ENCODE measurements at regions not wholly inside any gene's neighbourhood (a gene's known extent, or its start where the extent isn't known, plus 50 kb on each side); places are given as distances from the start of the nearest gene placed in this dataset.
"Not testable (repeated sequence)": the region's sequence is repeated elsewhere in the genome, so short reads cannot be mapped to it uniquely, and the experiment has no call there.

GRCh38 chr13:82458169-82458568 lies 1424.1 kb downstream of the SLITRK1 start:
- DNase-seq, result no peak
- no peaks in the 10 kb centered on the region for H3K36me3 ChIP-seq (replicated peaks; ENCODE audit: control insufficient read depth, insufficient read depth, low read length)
- H3K27me3 ChIP-seq (ENCODE audit: control insufficient read depth, insufficient read depth, low read length), result no peaks in the 10 kb centered on the region
- no peak overlapping the region for H3K4me3 ChIP-seq (ENCODE audit: insufficient read depth, low read depth, low read length)

GRCh38 chr13:82457548-82457947 lies 1424.7 kb downstream of the SLITRK1 start:
- not testable (repeated sequence) for H3K27me3 ChIP-seq (ENCODE audit: control insufficient read depth, insufficient read depth, low read length); H3K36me3 ChIP-seq (replicated peaks; ENCODE audit: control insufficient read depth, insufficient read depth, low read length); H3K4me3 ChIP-seq (ENCODE audit: insufficient read depth, low read depth, low read length); DNase-seq

GRCh38 chr13:82447416-82448077 lies 1434.7 kb downstream of the SLITRK1 start:
- no peak for DNase-seq
- Histone ChIP-seq H3K27me3 (ENCODE audit: control insufficient read depth, insufficient read depth, low read length) (no peaks in the 10 kb centered on the region), H3K36me3 (replicated peaks; ENCODE audit: control insufficient read depth, insufficient read depth, low read length) (no peaks in the 10 kb centered on the region), H3K4me3 (ENCODE audit: insufficient read depth, low read depth, low read length) (no peak overlapping the region)

GRCh38 chr13:82439159-82439904 lies 1442.9 kb downstream of the SLITRK1 start:
- no peaks in the 10 kb centered on the region for H3K27me3 ChIP-seq (ENCODE audit: control insufficient read depth, insufficient read depth, low read length)
- no peaks in the 10 kb centered on the region for H3K36me3 ChIP-seq (replicated peaks; ENCODE audit: control insufficient read depth, insufficient read depth, low read length)
- no peak overlapping the region for H3K4me3 ChIP-seq (ENCODE audit: insufficient read depth, low read depth, low read length)
- no peak for DNase-seq

GRCh38 chr13:82438320-82438719 lies 1444.0 kb downstream of the SLITRK1 start:
- Histone ChIP-seq H3K36me3 (replicated peaks; ENCODE audit: control insufficient read depth, insufficient read depth, low read length) (no peaks in the 10 kb centered on the region), H3K4me3 (ENCODE audit: insufficient read depth, low read depth, low read length) (no peak overlapping the region), H3K27me3 (ENCODE audit: control insufficient read depth, insufficient read depth, low read length) (no peaks in the 10 kb centered on the region)
- DNase-seq, result no peak

GRCh38 chr13:82436099-82436585 lies 1446.1 kb downstream of the SLITRK1 start:
- H3K27me3 ChIP-seq (ENCODE audit: control insufficient read depth, insufficient read depth, low read length), result no peaks in the 10 kb centered on the region
- H3K36me3 ChIP-seq (replicated peaks; ENCODE audit: control insufficient read depth, insufficient read depth, low read length), result no peaks in the 10 kb centered on the region
- no peak overlapping the region for H3K4me3 ChIP-seq (ENCODE audit: insufficient read depth, low read depth, low read length)
- no peak for DNase-seq

GRCh38 chr13:82432949-82433348 lies 1449.3 kb downstream of the SLITRK1 start:
- no peak overlapping the region for H3K4me3 ChIP-seq (ENCODE audit: insufficient read depth, low read depth, low read length)
- DNase-seq, result no peak
- H3K27me3 ChIP-seq (ENCODE audit: control insufficient read depth, insufficient read depth, low read length), result no peaks in the 10 kb centered on the region
- H3K36me3 ChIP-seq (replicated peaks; ENCODE audit: control insufficient read depth, insufficient read depth, low read length), result no peaks in the 10 kb centered on the region

- no peak for DNase-seq
- no peaks in the 10 kb centered on the region for H3K36me3 ChIP-seq (replicated peaks; ENCODE audit: control insufficient read depth, insufficient read depth, low read length)
- no peaks in the 10 kb centered on the region for H3K27me3 ChIP-seq (ENCODE audit: control insufficient read depth, insufficient read depth, low read length)
- no peak overlapping the region for H3K4me3 ChIP-seq (ENCODE audit: insufficient read depth, low read depth, low read length)
These were observed 1469.5 kb downstream of the SLITRK1 start for GRCh38 chr13:82412749-82413148.

- no peak for DNase-seq
- Histone ChIP-seq H3K36me3 (replicated peaks; ENCODE audit: control insufficient read depth, insufficient read depth, low read length) (no peaks in the 10 kb centered on the region), H3K4me3 (ENCODE audit: insufficient read depth, low read depth, low read length) (no peak overlapping the region), H3K27me3 (ENCODE audit: control insufficient read depth, insufficient read depth, low read length) (no peaks in the 10 kb centered on the region)
These were observed 1475.0 kb downstream of the SLITRK1 start for GRCh38 chr13:82407321-82407720.

GRCh38 chr13:82374719-82375118 lies 1507.6 kb downstream of the SLITRK1 start:
- Histone ChIP-seq H3K27me3 (ENCODE audit: control insufficient read depth, insufficient read depth, low read length) (no peaks in the 10 kb centered on the region), H3K36me3 (replicated peaks; ENCODE audit: control insufficient read depth, insufficient read depth, low read length) (no peaks in the 10 kb centered on the region), H3K4me3 (ENCODE audit: insufficient read depth, low read depth, low read length) (no peak overlapping the region)
- no peak for DNase-seq

- no peak overlapping the region for H3K4me3 ChIP-seq (ENCODE audit: insufficient read depth, low read depth, low read length)
- H3K36me3 ChIP-seq (replicated peaks; ENCODE audit: control insufficient read depth, insufficient read depth, low read length), result no peaks in the 10 kb centered on the region
- DNase-seq, result no peak
- no peaks in the 10 kb centered on the region for H3K27me3 ChIP-seq (ENCODE audit: control insufficient read depth, insufficient read depth, low read length)
These were observed 1512.0 kb downstream of the SLITRK1 start for GRCh38 chr13:82370316-82370715.

GRCh38 chr13:82364525-82364924 lies 1517.7 kb downstream of the SLITRK1 start:
- Histone ChIP-seq H3K27me3 (ENCODE audit: control insufficient read depth, insufficient read depth, low read length) (no peaks in the 10 kb centered on the region), H3K36me3 (replicated peaks; ENCODE audit: control insufficient read depth, insufficient read depth, low read length) (no peaks in the 10 kb centered on the region), H3K4me3 (ENCODE audit: insufficient read depth, low read depth, low read length) (no peak overlapping the region)
- no peak for DNase-seq

- H3K4me3 ChIP-seq (ENCODE audit: insufficient read depth, low read depth, low read length), result no peak overlapping the region
- H3K36me3 ChIP-seq (replicated peaks; ENCODE audit: control insufficient read depth, insufficient read depth, low read length), result no peaks in the 10 kb centered on the region
- H3K27me3 ChIP-seq (ENCODE audit: control insufficient read depth, insufficient read depth, low read length), result no peaks in the 10 kb centered on the region
- no peak for DNase-seq
These were observed 1524.0 kb downstream of the SLITRK1 start for GRCh38 chr13:82358284-82358683.

GRCh38 chr13:82356667-82357410 lies 1525.4 kb downstream of the SLITRK1 start:
- Histone ChIP-seq H3K4me3 (ENCODE audit: insufficient read depth, low read depth, low read length) (no peak overlapping the region), H3K27me3 (ENCODE audit: control insufficient read depth, insufficient read depth, low read length) (no peaks in the 10 kb centered on the region), H3K36me3 (replicated peaks; ENCODE audit: control insufficient read depth, insufficient read depth, low read length) (no peaks in the 10 kb centered on the region)
- DNase-seq, result no peak

GRCh38 chr13:82344867-82345266 lies 1537.4 kb downstream of the SLITRK1 start:
- Histone ChIP-seq H3K4me3 (ENCODE audit: insufficient read depth, low read depth, low read length) (no peak overlapping the region), H3K36me3 (replicated peaks; ENCODE audit: control insufficient read depth, insufficient read depth, low read length) (no peaks in the 10 kb centered on the region), H3K27me3 (ENCODE audit: control insufficient read depth, insufficient read depth, low read length) (no peaks in the 10 kb centered on the region)
- DNase-seq, result no peak

Measured in H7 (cell line).